Kidney capillary endothelial cell (primary cell): ENCODE measurements at regions not wholly inside any gene's neighbourhood (a gene's known extent, or its start where the extent isn't known, plus 50 kb on each side); places are given as distances from the start of the nearest gene placed in this dataset.

Experiments
- DNase-seq: peaks from one replicate; pipeline ENCODE4 v3.0.0-alpha.2; 2018; ENCODE audit warnings: low spot score

- no peak for DNase-seq
Observed at GRCh38 chr14:97266653-97267052, 469.5 kb downstream of the VRK1 start.

- DNase-seq = no peak
Observed at GRCh38 chr14:97267509-97267908, 470.3 kb downstream of the VRK1 start.

- no peak for DNase-seq
Observed at GRCh38 chr14:97268097-97268496, 470.9 kb downstream of the VRK1 start.

GRCh38 chr14:97270308-97270707, 473.1 kb downstream of the VRK1 start:
- DNase-seq = no peak

GRCh38 chr14:97271451-97271960, 474.3 kb downstream of the VRK1 start:
- no peak for DNase-seq

GRCh38 chr14:97273540-97273939, 476.4 kb downstream of the VRK1 start:
- no peak for DNase-seq

GRCh38 chr14:97274626-97275025, 477.4 kb downstream of the VRK1 start:
- no peak for DNase-seq

- no peak for DNase-seq
Observed at GRCh38 chr14:97275276-97275675, 478.1 kb downstream of the VRK1 start.

- DNase-seq = no peak
Observed at GRCh38 chr14:97276573-97276972, 479.4 kb downstream of the VRK1 start.

GRCh38 chr14:97277711-97278110, 480.5 kb downstream of the VRK1 start:
- no peak for DNase-seq

- DNase-seq = no peak
Observed at GRCh38 chr14:97280526-97280925, 483.3 kb downstream of the VRK1 start.

- DNase-seq = no peak
Observed at GRCh38 chr14:97281741-97282140, 484.6 kb downstream of the VRK1 start.

- DNase-seq = no peak
Observed at GRCh38 chr14:97282210-97283004, 485.2 kb downstream of the VRK1 start.

- no peak for DNase-seq
Observed at GRCh38 chr14:97283005-97283403, 485.8 kb downstream of the VRK1 start.

GRCh38 chr14:97283426-97283825, 486.2 kb downstream of the VRK1 start:
- DNase-seq = no peak

GRCh38 chr14:97283841-97284240, 486.7 kb downstream of the VRK1 start:
- no peak for DNase-seq

- no peak for DNase-seq
Observed at GRCh38 chr14:97287956-97288355, 490.8 kb downstream of the VRK1 start.

- DNase-seq = no peak
Observed at GRCh38 chr14:97290065-97290464, 492.9 kb downstream of the VRK1 start.

GRCh38 chr14:97290977-97291376, 493.8 kb downstream of the VRK1 start:
- DNase-seq = no peak

- DNase-seq = no peak
Observed at GRCh38 chr14:97293659-97294058, 496.5 kb downstream of the VRK1 start.

- no peak for DNase-seq
Observed at GRCh38 chr14:97295108-97295710, 498.0 kb downstream of the VRK1 start.

- DNase-seq = no peak
Observed at GRCh38 chr14:97296176-97296575, 499.0 kb downstream of the VRK1 start.

GRCh38 chr14:97297100-97297499, 499.9 kb downstream of the VRK1 start:
- DNase-seq = no peak

- no peak for DNase-seq
Observed at GRCh38 chr14:97298331-97298730, 501.1 kb downstream of the VRK1 start.
